Stimulated activated CD4-positive, alpha-beta T cell treated with anti-CD3 and anti-CD28 coated beads, TNF-alpha, amount 100 ng/mL, for 4 hours (primary cell): ENCODE measurements at regions not wholly inside any gene's neighbourhood (a gene's known extent, or its start where the extent isn't known, plus 50 kb on each side); places are given as distances from the start of the nearest gene placed in this dataset.
"Not testable (repeated sequence)": the region's sequence is repeated elsewhere in the genome, so short reads cannot be mapped to it uniquely, and the experiment has no call there.

Experiments used
- DNase-seq, 3 experiments: peaks; one replicate each; pipeline ENCODE4 v3.0.0-alpha.2; 2020; ENCODE audit warnings: low read depth in 3 of 3

GRCh38 chr15:77896147-77897112, 181.1 kb downstream of the TBC1D2B start:
- DNase-seq = not testable (repeated sequence)

GRCh38 chr15:77895742-77896141, 181.8 kb downstream of the TBC1D2B start:
- no peak for DNase-seq

GRCh38 chr15:77895145-77895544, 182.4 kb downstream of the TBC1D2B start:
- DNase-seq = not testable (repeated sequence)

- DNase-seq = not testable (repeated sequence)
Observed at GRCh38 chr15:77893671-77894640, 183.6 kb downstream of the TBC1D2B start.

GRCh38 chr15:77893246-77893645, 184.3 kb downstream of the TBC1D2B start:
- not testable (repeated sequence) for DNase-seq

- no peak for DNase-seq
Observed at GRCh38 chr15:77892335-77892734, 185.2 kb downstream of the TBC1D2B start.

GRCh38 chr15:77891862-77892261, 185.6 kb downstream of the TBC1D2B start:
- DNase-seq = not testable (repeated sequence)

- not testable (repeated sequence) for DNase-seq
Observed at GRCh38 chr15:77890911-77891801, 186.4 kb downstream of the TBC1D2B start.

- not testable (repeated sequence) for DNase-seq
Observed at GRCh38 chr15:77889828-77890725, 187.4 kb downstream of the TBC1D2B start.

GRCh38 chr15:77889009-77889806, 188.3 kb downstream of the TBC1D2B start:
- no peak for DNase-seq

GRCh38 chr15:77887563-77888429, 189.7 kb downstream of the TBC1D2B start:
- not testable (repeated sequence) for DNase-seq

- DNase-seq = no peak
Observed at GRCh38 chr15:77886805-77887448, 190.6 kb downstream of the TBC1D2B start.

- not testable (repeated sequence) for DNase-seq
Observed at GRCh38 chr15:77885877-77886500, 191.5 kb downstream of the TBC1D2B start.

GRCh38 chr15:77883012-77883411, 194.5 kb downstream of the TBC1D2B start:
- not testable (repeated sequence) for DNase-seq

- no peak for DNase-seq
Observed at GRCh38 chr15:77881950-77882349, 195.6 kb downstream of the TBC1D2B start.

GRCh38 chr15:77881535-77881934, 196.0 kb downstream of the TBC1D2B start:
- not testable (repeated sequence) for DNase-seq

GRCh38 chr15:77879466-77879865, 198.0 kb downstream of the TBC1D2B start:
- DNase-seq = not testable (repeated sequence)
